ENCODE measurements at regions not wholly inside any gene's neighbourhood (a gene's known extent, or its start where the extent isn't known, plus 50 kb on each side); places are given as distances from the start of the nearest gene placed in this dataset.

DNA sequence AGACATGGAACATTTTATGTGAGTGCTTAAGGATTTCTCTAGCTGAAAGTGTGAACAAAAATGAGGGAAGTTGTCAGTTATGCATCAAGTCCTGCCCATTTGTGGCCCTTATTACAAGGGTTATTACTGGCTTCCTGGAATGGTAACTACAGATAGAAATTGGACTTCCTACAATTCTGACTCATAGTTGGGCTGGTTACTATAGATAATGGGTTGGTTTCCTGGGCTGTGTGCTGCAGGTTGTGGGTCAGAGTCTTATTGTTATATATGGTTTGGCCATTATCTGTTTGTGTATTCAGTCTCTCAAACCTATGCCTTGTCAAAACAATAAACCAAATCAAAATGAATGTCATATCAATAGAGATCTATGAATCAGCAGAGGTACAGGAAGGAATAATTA lies 313.7 kb downstream of the ADAMTS20 start:
- ChIA-PET CTCF (no interaction called here), POLR2A (no interaction called here)
- Histone ChIP-seq H3K27ac (ENCODE audit: extremely low read depth, low read depth, low read length) (no peak overlapping the region), H3K9me3 (ENCODE audit: control insufficient read depth, insufficient read depth, low read depth, low read length) (no peaks in the 10 kb centered on the region; the same call in 1 of the 2 replicates), H3K4me1 (ENCODE audit: control insufficient read depth, insufficient read depth, low read length) (no peaks in the 10 kb centered on the region), H3K4me3 (ENCODE audit: low read depth, low read length) (no peak overlapping the region), H3K36me3 (ENCODE audit: control insufficient read depth in 2 of 2, insufficient read depth in 1 of 2, low read length in 2 of 2) (no peaks in the 10 kb centered on the region)
- TF ChIP-seq ZNF398 (tag by site-specific recombination; IDR thresholded peaks at IDR 0.05) (no peak), ZNF560 (tag by site-specific recombination; IDR thresholded peaks at IDR 0.05; ENCODE audit: borderline replicate concordance) (no peak), ZNF280D (tag by site-specific recombination; IDR thresholded peaks at IDR 0.05) (no peak), RBAK (tag by site-specific recombination; IDR thresholded peaks at IDR 0.05) (no peak), BCL11A (tag by site-specific recombination; IDR thresholded peaks at IDR 0.05; ENCODE audit: low read depth) (no peak), ZNF747 (tag by site-specific recombination; IDR thresholded peaks at IDR 0.05) (no peak), FEZF1 (tag by site-specific recombination; IDR thresholded peaks at IDR 0.05) (no peak), ZEB2 (tag by site-specific recombination; IDR thresholded peaks at IDR 0.05) (no peak)
- TF ChIP-seq, protein P1, sequence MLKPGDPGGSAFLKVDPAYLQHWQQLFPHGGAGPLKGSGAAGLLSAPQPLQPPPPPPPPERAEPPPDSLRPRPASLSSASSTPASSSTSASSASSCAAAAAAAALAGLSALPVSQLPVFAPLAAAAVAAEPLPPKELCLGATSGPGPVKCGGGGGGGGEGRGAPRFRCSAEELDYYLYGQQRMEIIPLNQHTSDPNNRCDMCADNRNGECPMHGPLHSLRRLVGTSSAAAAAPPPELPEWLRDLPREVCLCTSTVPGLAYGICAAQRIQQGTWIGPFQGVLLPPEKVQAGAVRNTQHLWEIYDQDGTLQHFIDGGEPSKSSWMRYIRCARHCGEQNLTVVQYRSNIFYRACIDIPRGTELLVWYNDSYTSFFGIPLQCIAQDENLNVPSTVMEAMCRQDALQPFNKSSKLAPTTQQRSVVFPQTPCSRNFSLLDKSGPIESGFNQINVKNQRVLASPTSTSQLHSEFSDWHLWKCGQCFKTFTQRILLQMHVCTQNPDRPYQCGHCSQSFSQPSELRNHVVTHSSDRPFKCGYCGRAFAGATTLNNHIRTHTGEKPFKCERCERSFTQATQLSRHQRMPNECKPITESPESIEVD (tag by site-specific recombination; IDR thresholded peaks at IDR 0.05): no peak

DNA sequence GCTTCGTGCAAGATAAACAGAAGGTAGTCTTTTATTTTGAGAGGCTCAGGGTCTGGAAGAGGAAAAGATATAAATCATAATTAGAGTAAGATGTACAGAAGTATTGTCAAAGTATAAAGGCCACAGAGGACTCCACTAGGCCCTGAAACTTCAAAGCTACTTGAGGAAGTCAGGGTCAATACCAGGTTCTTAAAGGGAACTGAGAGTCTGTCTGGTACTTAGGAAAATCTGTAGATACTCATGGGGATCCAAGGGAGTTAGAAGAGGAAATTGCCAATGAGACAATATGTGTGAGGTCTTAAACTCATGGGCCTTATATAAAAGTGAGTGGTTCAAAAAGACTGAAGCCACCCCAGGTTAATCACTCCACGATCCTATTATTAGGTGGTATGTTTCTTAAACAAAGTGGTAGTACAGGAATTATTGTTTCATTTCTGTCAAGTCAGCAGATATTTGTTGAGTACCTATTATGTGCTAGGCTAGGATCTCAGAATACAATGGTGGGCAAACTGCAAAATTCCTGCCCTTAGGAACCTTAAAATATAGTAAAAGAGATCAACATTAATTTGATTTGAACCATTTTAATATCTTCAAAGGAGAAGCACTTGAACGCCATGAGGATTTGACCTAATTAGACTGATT lies 314.6 kb downstream of the ADAMTS20 start:
- ChIA-PET POLR2A (no interaction called here), CTCF (no interaction called here)
- Histone ChIP-seq H3K4me3 (ENCODE audit: low read depth, low read length) (no peak overlapping the region), H3K27ac (ENCODE audit: extremely low read depth, low read depth, low read length) (no peak overlapping the region), H3K4me1 (ENCODE audit: control insufficient read depth, insufficient read depth, low read length) (no peaks in the 10 kb centered on the region), H3K9me3 (ENCODE audit: control insufficient read depth, insufficient read depth, low read depth, low read length) (no peaks in the 10 kb centered on the region; the same call in 1 of the 2 replicates), H3K36me3 (ENCODE audit: control insufficient read depth in 2 of 2, insufficient read depth in 1 of 2, low read length in 2 of 2) (no peaks in the 10 kb centered on the region)
- no peak for TF ChIP-seq ZNF174 (tag by site-specific recombination; IDR thresholded peaks at IDR 0.05)
- TF ChIP-seq ZNF785 (tag by site-specific recombination; IDR thresholded peaks at IDR 0.05): no peak
- TF ChIP-seq MYNN (tag by site-specific recombination; IDR thresholded peaks at IDR 0.05; ENCODE audit: borderline replicate concordance): no peak
- no peak for TF ChIP-seq KLF8 (tag by site-specific recombination; IDR thresholded peaks at IDR 0.05)
- no peak for TF ChIP-seq ZNF664 (tag by site-specific recombination; IDR thresholded peaks at IDR 0.05)
- no peak for TF ChIP-seq ZNF24 (tag by site-specific recombination; IDR thresholded peaks at IDR 0.05)
- no peak for TF ChIP-seq ZNF501 (tag by site-specific recombination; IDR thresholded peaks at IDR 0.05)
- no peak for TF ChIP-seq ZNF660 (tag by site-specific recombination; IDR thresholded peaks at IDR 0.05)
- TF ChIP-seq ZNF707 (tag by site-specific recombination; IDR thresholded peaks at IDR 0.05): no peak
- no peak for TF ChIP-seq KLF16 (tag by site-specific recombination; IDR thresholded peaks at IDR 0.05)
- no peak for TF ChIP-seq SP3 (tag by site-specific recombination; IDR thresholded peaks at IDR 0.05)
- TF ChIP-seq PBX3 (CRISPR knock-in tag; IDR thresholded peaks at IDR 0.05): no peak
- no peak for TF ChIP-seq ZNF18 (tag by site-specific recombination; IDR thresholded peaks at IDR 0.05)
- TF ChIP-seq MZF1 (tag by site-specific recombination; IDR thresholded peaks at IDR 0.05; ENCODE audit: borderline replicate concordance): no peak
- no peak for TF ChIP-seq ATF2 (tag by site-specific recombination; IDR thresholded peaks at IDR 0.05; ENCODE audit: low read depth)
